Glomerular visceral epithelial cell (primary cell): ENCODE measurements at regions not wholly inside any gene's neighbourhood (a gene's known extent, or its start where the extent isn't known, plus 50 kb on each side); places are given as distances from the start of the nearest gene placed in this dataset.

Source experiments
- DNase-seq: peaks from one replicate; pipeline ENCODE4 v3.0.0-alpha.2; 2016; ENCODE audit errors: extremely low spot score

- DNase-seq, result no peak
These were observed 72.2 kb upstream of the KLF3 start for GRCh38 chr4:38591617-38592337.

GRCh38 chr4:38598489-38598888 lies 65.5 kb upstream of the KLF3 start:
- no peak for DNase-seq

GRCh38 chr4:38600575-38600974 lies 63.4 kb upstream of the KLF3 start:
- DNase-seq, result no peak

GRCh38 chr4:38601244-38601915 lies 62.6 kb upstream of the KLF3 start:
- peak; percentile 41 for DNase-seq

- no peak for DNase-seq
These were observed 62.1 kb upstream of the KLF3 start for GRCh38 chr4:38601916-38602291.

GRCh38 chr4:38603652-38604051 lies 60.3 kb upstream of the KLF3 start:
- DNase-seq, result no peak

GRCh38 chr4:38605181-38605752 lies 58.7 kb upstream of the KLF3 start:
- DNase-seq, result no peak

GRCh38 chr4:38605753-38606586 lies 58.0 kb upstream of the KLF3 start:
- DNase-seq, result no peak

GRCh38 chr4:38606587-38606905 lies 57.5 kb upstream of the KLF3 start:
- no peak for DNase-seq

GRCh38 chr4:38609614-38610013 lies 54.4 kb upstream of the KLF3 start:
- no peak for DNase-seq

GRCh38 chr4:38610521-38610920 lies 53.5 kb upstream of the KLF3 start:
- DNase-seq, result no peak

GRCh38 chr4:38610966-38611431 lies 53.0 kb upstream of the KLF3 start:
- DNase-seq, result no peak

- no peak for DNase-seq
These were observed 52.3 kb upstream of the KLF3 start for GRCh38 chr4:38611676-38612075.

GRCh38 chr4:38612646-38613414 lies 51.2 kb upstream of the KLF3 start:
- DNase-seq, result no peak
